Gastrocnemius medialis (tissue), 4 donors: ENCODE measurements at regions not wholly inside any gene's neighbourhood (a gene's known extent, or its start where the extent isn't known, plus 50 kb on each side); places are given as distances from the start of the nearest gene placed in this dataset.

Experiments used
- ATAC-seq, 2 donors: fragments of 150-250 bp; one replicate each; pipeline ENCODE4 v1.9.1; 2016
- DNase-seq, 2 donors: peaks; one replicate each; pipeline ENCODE4 v3.0.0-alpha.2; 2019
- H3K27ac ChIP-seq, 4 donors: fragments of 200-600 bp; sonication (generic); 1 replicate in 1 of 4; 2 replicates in 3 of 4; pipeline ENCODE4 v1.5.1; 2016 to 2018; ENCODE audit warnings: mild to moderate bottlenecking in 2 of 4, moderate library complexity in 1 of 4
- H3K27me3 ChIP-seq, 3 donors: fragments of 200-600 bp; sonication (generic) in 2 of 3; 1 replicate in 1 of 3; 2 replicates in 2 of 3; pipeline versions ENCODE4 v1.5.1 to v1.6.0; 2016 to 2019; ENCODE audit warnings: mild to moderate bottlenecking in 1 of 3, moderate library complexity in 1 of 3
- H3K36me3 ChIP-seq, 2 donors: fragments of 200-600 bp; sonication (generic) in 1 of 2; one replicate each; pipeline ENCODE4 v1.5.1; 2017 to 2018
- H3K4me1 ChIP-seq, 2 donors: fragments of 200-600 bp; sonication (generic) in 1 of 2; one replicate each; pipeline ENCODE4 v1.5.1; 2016 to 2017; ENCODE audit warnings: mild to moderate bottlenecking in 2 of 2
- H3K4me3 ChIP-seq, 4 donors: fragments of 200-600 bp; sonication (generic) in 3 of 4; 1 replicate in 1 of 4; 2 replicates in 3 of 4; pipeline ENCODE4 v1.5.1; 2016 to 2019; ENCODE audit warnings: mild to moderate bottlenecking in 2 of 4
- H3K9me3 ChIP-seq, 3 donors: fragments of 200-600 bp; sonication (generic) in 2 of 3; 1 replicate in 1 of 3; 2 replicates in 2 of 3; pipeline ENCODE4 v1.5.1; 2016 to 2019
- POLR2A ChIP-seq, 2 donors: fragments of 450-650 bp; IDR thresholded peaks; one replicate each; pipeline ENCODE4 v1.6.1; 2017; ENCODE audit warnings: antibody characterized with exemption in 2 of 2, mild to moderate bottlenecking in 2 of 2, moderate library complexity in 2 of 2
- in situ Hi-C, 4 donors: fragments of 200-750 bp; cut with MboI; loops; one replicate each; pipeline versions ENCODE4 v1.15.0 to v1.8.0; 2017; ENCODE audit warnings: low sequenced_read_pairs in 4 of 4
- intact Hi-C: fragments of 100-400 bp; cut with DNase I; formaldehyde crosslinking; loops from one replicate; pipeline ENCODE4 v1.15.1; 2023; ENCODE audit warnings: low total_unique reads
- TF ChIP-seq, protein P1 (sequence below), 5 experiments: fragments of 450-650 bp in 3 of 5; fragments of 200-600 bp in 2 of 5; sonication (generic) in 2 of 5; IDR thresholded peaks in 4 of 5; conservative IDR thresholded peaks in 1 of 5; 1 replicate in 4 of 5; 2 replicates in 1 of 5; pipeline ENCODE4 v1.5.1; 2016 to 2019; ENCODE audit warnings: antibody characterized with exemption in 5 of 5, mild to moderate bottlenecking in 3 of 5, moderate library complexity in 3 of 5

DNA sequence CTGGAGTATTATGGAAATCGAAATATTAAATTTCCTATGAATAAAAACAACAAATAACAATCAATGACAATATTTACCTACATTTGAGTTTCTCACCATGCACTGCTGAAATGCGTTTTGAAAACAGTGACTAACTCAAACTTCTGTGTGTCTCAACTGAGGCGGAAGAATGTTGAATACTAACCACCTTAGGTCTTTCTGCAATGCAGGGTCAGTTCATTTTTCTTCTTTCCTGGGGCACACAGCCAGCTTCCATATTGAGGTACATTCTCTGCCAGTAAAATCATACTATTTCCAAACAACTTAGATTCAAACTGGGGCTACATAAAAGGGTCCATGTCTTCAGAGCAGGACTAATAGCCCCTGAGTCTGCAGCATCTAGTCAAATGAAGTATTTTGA, 310.1 kb downstream of the UTRN start:
- Histone ChIP-seq H3K27ac (no peak overlapping the region), H3K27me3 (no peaks in the 10 kb centered on the region), H3K9me3 (no peaks in the 10 kb centered on the region), H3K36me3 (peaks cover 0 to 3% of the 10 kb centered on the region in 2 donors), H3K4me1 (peaks cover 5 to 9% of the 10 kb centered on the region in 2 donors), H3K4me3 (no peak overlapping the region)
- TF ChIP-seq POLR2A (IDR thresholded peaks at IDR 0.05), result no peak
- TF ChIP-seq, protein P1, sequence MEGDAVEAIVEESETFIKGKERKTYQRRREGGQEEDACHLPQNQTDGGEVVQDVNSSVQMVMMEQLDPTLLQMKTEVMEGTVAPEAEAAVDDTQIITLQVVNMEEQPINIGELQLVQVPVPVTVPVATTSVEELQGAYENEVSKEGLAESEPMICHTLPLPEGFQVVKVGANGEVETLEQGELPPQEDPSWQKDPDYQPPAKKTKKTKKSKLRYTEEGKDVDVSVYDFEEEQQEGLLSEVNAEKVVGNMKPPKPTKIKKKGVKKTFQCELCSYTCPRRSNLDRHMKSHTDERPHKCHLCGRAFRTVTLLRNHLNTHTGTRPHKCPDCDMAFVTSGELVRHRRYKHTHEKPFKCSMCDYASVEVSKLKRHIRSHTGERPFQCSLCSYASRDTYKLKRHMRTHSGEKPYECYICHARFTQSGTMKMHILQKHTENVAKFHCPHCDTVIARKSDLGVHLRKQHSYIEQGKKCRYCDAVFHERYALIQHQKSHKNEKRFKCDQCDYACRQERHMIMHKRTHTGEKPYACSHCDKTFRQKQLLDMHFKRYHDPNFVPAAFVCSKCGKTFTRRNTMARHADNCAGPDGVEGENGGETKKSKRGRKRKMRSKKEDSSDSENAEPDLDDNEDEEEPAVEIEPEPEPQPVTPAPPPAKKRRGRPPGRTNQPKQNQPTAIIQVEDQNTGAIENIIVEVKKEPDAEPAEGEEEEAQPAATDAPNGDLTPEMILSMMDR (IDR thresholded peaks at IDR 0.05 in 4 of 5, conservative IDR thresholded peaks at IDR 0.05 in 1 of 5), result no peak
- no peak for DNase-seq
- intact Hi-C loops (no loop called here), in situ Hi-C loops (loop anchor here (25.0 kb wide), 3 partner anchors 442 to 1042 kb away; no protein-coding TSS in a partner anchor)
- no peak for ATAC-seq

DNA sequence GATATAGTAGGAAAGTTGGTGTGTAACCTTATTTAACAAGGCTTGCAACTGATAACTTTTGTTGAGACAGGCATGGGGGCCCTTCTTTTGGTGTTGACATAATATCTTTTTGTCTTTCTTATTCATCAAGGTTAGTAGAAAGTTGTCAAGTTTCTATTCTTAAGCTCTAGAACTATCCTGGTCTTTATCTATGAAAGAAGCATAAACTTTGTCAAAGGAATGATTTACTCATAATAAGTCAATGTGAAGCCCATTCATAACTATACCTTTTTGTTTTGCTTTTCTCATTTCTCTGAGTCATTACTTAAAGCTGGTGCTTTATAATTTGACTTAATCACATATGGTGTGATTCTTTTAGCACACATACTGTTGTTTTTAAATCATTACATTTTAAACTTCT, 312.4 kb downstream of the UTRN start:
- Histone ChIP-seq H3K27me3 (no peaks in the 10 kb centered on the region), H3K4me1 (peaks cover 5 to 9% of the 10 kb centered on the region in 2 donors), H3K9me3 (no peaks in the 10 kb centered on the region), H3K27ac (no peak overlapping the region), H3K4me3 (no peak overlapping the region), H3K36me3 (peaks cover 0 to 3% of the 10 kb centered on the region in 2 donors)
- in situ Hi-C loops (loop anchor here (25.0 kb wide), 3 partner anchors 440 to 1040 kb away; no protein-coding TSS in a partner anchor), intact Hi-C loops (no loop called here)
- ATAC-seq (no peak), DNase-seq (no peak)
- TF ChIP-seq, protein P1 (IDR thresholded peaks at IDR 0.05 in 4 of 5, conservative IDR thresholded peaks at IDR 0.05 in 1 of 5), result no peak

DNA sequence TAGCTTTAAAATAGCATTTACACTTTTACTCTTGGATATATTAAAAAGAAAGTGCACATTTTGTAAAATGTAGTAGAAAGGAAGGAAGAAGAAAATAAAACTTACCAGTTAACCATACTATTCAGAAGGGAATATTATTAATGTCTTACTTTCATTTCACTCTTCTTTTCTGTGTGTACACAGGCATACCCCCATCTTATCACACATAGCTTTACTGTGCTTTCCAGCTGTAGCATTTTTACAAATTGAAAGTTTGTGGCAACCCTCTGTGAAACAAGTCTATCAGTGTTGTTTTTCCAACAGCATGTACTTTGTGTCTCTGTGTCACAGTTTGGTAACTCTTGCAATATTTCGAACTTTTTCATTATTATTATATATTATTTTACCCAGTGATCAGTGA, 314.5 kb downstream of the UTRN start:
- TF ChIP-seq, protein P1 (IDR thresholded peaks at IDR 0.05 in 4 of 5, conservative IDR thresholded peaks at IDR 0.05 in 1 of 5), result no peak
- no peak for TF ChIP-seq POLR2A (IDR thresholded peaks at IDR 0.05)
- H3K27ac ChIP-seq, result no peak overlapping the region
- ATAC-seq, result no peak
- H3K9me3 ChIP-seq, result no peaks in the 10 kb centered on the region
- H3K27me3 ChIP-seq, result no peaks in the 10 kb centered on the region
- no peak for DNase-seq
- intact Hi-C loops (no loop called here), in situ Hi-C loops (loop anchor here (25.0 kb wide), 3 partner anchors 438 to 1038 kb away; no protein-coding TSS in a partner anchor)
- no peaks in the 10 kb centered on the region for H3K36me3 ChIP-seq
- peaks cover 0 to under 1% of the 10 kb centered on the region in 2 donors for H3K4me1 ChIP-seq
- no peak overlapping the region for H3K4me3 ChIP-seq

- H3K27ac ChIP-seq, result no peak overlapping the region
- H3K4me3 ChIP-seq, result no peak overlapping the region
- DNase-seq, result no peak
- H3K4me1 ChIP-seq, result no peaks in the 10 kb centered on the region
- ATAC-seq, result no peak
- intact Hi-C loops, result no loop called here
- in situ Hi-C loops, result no loop called here
- TF ChIP-seq, protein P1 (IDR thresholded peaks at IDR 0.05 in 4 of 5, conservative IDR thresholded peaks at IDR 0.05 in 1 of 5), result no peak
- TF ChIP-seq POLR2A (IDR thresholded peaks at IDR 0.05), result no peak
- H3K9me3 ChIP-seq, result no peaks in the 10 kb centered on the region
- no peaks in the 10 kb centered on the region for H3K36me3 ChIP-seq
- no peaks in the 10 kb centered on the region for H3K27me3 ChIP-seq
Observed at GRCh38 chr6:144601221-144601620, 316.1 kb downstream of the UTRN start.
